ENCODE measurements at regions not wholly inside any gene's neighbourhood (a gene's known extent, or its start where the extent isn't known, plus 50 kb on each side); places are given as distances from the start of the nearest gene placed in this dataset.

DNA sequence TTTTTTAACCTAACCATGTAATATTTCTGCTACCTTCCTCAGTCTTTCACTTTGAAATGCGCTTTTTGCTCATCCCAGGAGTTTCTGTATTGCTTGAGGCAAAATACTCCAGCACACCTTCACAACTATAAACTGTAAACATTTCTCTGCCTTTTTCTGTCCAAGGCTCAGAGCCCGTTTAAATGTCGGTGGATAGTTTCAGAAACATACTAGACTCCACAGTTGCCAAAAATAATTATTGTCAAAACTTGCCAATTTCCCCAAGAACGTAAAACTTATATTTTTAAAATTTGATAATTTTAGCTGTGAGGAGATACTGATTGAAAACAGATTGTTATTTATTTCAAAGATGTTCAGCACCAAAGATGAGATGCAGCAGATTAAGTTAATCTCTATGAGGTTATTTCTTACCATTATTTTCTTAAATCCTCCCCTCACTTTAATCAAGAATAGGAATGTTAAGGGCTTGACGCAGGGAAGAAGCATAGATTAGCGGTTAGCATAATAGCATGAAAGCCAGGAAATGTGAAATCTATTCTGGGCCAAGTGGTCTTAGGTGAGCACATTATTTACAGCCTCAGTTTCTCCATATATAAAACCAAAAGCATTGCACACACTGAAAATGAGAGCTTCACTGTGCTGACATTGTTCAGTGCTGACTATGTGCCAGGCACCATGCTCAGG is 91.5 kb upstream of the ESRRG start:
- DNase-seq (ENCODE audit: low read depth) = no peak

DNA sequence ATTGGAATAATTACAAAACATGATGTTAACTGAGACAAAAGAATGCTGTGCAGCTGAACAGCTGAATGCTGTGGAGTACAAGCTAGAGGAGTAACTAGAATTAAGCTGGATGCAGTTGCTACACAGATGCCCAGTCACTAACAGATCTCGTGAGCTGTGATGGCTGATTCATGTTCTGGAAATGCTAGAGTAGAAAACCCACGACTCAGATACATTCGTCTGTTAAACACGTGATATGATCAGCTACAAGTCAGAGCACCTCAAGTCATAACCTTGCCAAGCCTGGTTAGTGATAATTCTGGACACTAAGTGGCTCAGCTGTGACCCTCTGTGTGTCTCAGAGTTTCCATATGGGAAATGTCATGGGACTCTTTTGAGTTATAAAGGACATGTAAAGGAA is 89.7 kb upstream of the ESRRG start:
- DNase-seq (ENCODE audit: low read depth) = peak; percentile 19

DNA sequence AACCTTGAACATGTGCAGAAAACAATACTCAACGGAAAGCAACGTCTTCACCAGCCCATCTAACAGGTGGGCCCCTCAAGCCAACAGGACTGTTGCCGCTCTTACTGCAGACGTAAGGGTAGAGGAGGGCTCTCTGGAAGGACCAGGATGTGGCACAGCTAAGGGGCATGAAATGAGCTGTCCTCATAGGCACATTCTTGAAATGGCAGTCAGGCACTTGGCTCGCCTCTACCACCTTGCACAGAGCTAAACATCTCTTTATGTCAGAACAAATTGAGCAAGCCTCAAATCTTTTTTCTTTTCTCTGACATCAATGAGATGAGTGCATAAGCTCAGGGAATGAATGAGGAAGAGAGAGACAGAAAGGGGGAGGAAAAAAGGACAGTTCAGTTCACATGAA is 86.4 kb upstream of the ESRRG start:
- DNase-seq (ENCODE audit: low read depth) = no peak

DNA sequence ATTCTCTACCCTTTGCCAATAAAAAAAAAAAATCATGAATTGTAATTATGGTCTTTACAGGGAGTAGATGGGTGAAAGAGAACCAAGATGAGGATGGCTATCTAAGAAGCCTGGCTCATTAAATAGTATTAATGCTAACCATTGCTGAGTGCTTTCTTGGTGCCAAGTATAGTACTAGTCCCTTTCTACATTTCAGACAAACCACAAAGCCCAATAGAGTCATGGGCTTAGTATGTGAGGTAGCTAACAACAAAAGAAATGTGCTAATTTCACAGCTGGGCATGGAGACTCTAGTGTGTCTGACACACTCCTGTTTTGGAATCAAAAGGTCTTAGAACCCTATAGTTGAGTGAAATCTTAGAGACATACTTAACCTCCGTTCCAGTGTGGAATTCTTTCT is 84.5 kb upstream of the ESRRG start:
- DNase-seq (ENCODE audit: low read depth) = no peak

DNA sequence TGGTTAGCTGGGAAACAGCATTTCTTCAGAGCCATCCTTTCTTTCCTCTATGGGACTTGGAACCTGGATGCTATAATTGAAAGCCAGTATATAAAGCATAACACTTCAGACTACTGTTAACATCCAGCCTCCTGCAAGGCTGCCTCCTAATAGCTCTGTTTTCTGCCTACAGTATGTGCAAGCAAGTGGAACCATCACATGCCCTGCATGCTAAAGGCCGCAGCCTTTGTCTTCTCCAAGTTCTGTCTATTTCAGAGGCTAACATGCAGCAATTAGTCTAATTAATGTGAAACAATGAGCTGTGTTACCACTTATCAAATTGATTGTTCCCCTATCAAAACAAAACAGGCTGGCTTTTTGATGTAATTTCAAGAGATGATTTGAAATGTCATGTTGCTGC is 82.7 kb upstream of the ESRRG start:
- DNase-seq (ENCODE audit: low read depth) = no peak

DNA sequence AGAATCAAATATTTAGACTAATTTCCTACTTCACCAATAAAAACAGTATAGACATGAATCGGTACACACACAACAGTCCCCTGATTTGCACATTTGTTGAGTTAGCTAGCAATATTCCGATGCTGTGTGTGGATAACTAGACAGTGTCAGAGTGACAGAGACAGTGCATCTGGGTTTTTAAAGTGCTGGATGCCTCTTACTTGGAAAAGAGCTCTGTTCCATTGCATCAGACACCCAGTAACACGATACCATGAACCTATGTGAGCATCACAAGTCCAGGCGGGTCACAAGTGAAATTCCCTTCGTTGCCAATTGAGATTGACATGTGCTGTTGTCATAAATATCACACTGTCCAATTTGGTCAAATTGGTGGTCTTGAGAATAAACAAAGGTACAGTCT is 82.0 kb upstream of the ESRRG start:
- DNase-seq (ENCODE audit: low read depth) = no peak

DNA sequence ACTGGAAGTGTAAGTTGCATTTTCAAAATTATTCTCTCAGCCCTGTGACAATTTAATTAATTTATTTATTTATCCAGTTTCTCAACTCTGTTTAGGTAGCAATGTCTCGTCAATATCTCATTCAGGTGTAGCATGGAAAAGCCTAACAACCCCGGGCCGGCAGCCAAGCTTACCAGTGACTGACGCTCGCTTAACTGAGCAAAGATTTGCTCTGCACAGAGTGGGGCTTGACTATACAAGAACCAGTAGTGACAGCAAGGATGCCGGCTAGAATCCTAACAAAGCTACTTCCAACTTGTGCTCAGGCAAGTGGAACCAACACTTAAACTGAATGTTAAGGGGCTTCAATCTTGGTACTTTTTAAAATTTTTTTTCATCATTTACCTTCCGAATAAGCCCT is 80.9 kb upstream of the ESRRG start:
- DNase-seq (ENCODE audit: low read depth) = no peak

DNA sequence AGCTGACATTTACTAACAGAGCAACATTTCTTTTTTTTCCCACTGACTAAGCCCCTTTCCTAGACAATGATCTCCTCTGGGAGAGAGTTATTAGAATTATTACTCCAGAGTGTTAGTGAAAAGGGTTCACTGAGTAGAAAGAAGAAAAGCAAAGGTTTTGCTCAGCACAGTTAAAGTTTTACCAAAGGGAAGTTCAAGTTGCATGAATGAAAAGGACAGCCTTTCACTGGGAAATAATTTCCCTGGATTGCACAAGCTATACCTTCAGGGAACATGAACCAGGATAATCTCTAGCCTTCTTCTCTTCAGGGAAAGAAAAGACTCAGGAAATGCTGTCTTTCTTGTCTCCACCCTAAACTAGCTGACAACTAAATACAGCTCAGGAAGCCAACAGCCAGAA is 71.4 kb upstream of the ESRRG start:
- no peak for DNase-seq (ENCODE audit: low read depth)

DNA sequence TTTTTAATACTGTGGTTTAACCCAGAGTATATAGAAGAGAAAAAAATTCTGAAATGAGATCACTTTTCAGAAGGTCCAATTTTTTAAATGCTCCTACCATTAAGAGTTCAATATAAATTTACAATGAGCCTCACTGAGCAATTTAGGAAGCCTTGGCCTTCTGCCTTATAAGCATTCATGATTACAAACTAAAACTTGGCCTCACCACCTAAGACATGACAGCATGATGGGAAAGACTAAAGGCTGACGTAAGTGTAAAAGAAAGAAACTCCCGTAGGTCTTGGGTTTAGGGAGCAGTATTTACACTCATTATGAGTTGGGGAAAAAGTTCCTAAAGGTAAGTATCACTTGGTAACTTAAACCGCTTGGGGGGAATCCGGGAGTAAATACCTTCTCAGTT is 70.7 kb upstream of the ESRRG start:
- DNase-seq (ENCODE audit: low read depth) = no peak

DNA sequence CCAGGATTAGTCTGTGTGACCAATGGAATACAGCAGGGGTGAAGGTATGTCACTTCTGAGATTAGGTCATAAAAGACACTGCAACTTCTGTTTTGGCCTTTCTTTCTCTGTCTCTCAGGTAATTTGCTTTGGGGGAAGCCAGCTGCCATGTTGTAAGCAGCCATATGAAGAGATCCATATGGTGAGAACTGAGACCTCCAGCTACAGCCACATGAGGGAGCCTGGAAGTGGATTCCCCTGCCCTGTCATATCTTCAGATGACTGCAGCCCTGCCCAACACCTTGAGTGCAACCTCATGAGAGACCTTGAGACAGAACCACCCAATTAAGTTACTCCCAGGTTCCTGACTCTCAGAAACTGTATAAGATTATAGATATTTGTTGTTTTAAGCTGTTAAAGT is 70.1 kb upstream of the ESRRG start:
- DNase-seq (ENCODE audit: low read depth) = no peak

DNA sequence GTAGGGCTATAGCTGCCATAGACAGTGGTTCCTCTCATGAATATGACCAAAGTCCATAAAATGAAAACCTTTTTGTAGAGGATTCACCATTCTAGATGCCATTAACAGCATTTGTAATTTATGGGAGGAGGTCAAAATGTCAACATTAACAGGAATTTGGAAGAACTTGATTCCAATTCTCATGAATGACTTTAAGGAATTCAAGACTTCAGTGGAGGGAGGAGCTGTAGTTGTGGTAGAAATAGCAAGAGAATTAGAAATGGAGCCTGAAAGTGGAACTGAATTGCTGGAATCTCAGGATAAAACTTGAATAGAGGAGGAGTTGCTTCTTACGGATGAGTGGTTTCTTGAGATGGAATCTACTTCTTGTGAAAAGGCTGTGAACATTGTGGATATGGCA is 65.4 kb upstream of the ESRRG start:
- DNase-seq (ENCODE audit: low read depth) = no peak

DNA sequence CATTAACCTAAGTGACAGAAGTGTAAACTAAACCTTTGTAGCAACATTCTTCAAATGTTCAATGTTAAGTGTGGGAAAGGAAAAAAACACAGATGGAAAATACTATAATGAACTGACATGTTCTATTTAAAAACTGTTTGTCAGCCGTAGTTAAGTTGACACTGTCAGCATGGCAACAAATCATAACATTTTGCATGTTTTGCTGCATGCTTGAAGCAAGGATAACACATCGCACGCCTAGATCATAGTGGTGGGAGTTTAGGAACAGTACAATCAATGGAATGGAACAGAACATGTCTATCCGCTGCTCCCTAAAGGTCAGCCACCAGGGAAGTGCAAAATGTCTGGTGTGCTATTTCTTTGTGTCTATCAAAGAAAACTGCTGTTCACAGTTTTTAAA is 62.5 kb upstream of the ESRRG start:
- no peak for DNase-seq (ENCODE audit: low read depth)

DNA sequence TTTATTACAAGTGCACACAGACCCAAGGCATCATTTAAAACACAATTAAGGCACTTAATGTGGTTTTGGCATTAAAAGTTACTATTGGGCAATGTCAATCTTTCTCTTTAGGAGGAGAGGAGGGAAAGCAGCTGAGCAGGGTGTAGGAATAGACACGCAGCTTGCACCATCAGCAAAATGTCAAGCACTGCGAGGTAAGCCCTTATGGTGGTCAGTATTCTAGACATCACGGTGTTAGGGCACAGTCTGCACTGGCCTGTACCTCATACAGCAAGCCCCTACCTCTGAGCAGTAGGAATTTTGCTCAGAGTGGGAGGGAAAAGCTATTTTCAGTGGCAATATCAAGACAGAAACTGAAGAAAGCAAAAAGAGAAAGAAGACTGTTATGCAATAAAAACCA is 62.0 kb upstream of the ESRRG start:
- DNase-seq (ENCODE audit: low read depth) = no peak

DNA sequence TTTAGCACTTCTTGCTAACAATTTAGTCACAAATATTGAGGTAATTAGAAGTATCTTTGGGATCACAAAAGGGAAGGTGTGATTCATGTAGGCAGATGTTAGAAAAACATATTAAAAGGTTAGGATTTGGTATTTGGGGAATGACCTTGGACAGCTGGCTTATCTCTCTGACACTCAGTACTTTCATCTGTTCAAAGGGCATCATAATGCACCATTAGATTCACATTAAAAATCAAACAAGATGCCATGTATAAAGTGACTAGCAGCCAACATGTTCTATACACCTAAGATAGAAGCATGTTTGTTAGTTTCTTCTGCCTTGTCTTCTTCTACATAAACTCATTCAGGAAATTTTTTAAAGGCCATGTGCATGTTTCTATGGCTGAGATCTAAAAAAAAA is 56.5 kb upstream of the ESRRG start:
- DNase-seq (ENCODE audit: low read depth) = no peak

DNA sequence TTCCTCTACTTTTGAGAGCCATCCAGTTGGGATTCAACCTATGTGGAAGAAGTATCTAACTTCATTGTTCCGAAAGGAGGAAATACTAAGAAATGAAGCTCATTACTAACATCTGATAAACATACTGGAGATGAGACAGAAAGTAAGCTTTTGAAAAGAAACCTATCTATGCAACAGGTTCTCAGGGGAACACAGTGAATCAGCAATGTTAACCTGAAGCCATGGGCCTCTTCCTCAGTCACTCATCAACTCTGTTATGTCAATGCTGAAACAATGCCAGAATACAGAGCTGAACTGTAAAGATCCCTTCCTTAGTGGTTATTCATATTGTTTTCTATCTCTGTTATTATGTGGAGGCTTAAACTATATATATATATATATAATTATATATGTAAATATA is 55.5 kb upstream of the ESRRG start:
- DNase-seq (ENCODE audit: low read depth) = no peak

DNA sequence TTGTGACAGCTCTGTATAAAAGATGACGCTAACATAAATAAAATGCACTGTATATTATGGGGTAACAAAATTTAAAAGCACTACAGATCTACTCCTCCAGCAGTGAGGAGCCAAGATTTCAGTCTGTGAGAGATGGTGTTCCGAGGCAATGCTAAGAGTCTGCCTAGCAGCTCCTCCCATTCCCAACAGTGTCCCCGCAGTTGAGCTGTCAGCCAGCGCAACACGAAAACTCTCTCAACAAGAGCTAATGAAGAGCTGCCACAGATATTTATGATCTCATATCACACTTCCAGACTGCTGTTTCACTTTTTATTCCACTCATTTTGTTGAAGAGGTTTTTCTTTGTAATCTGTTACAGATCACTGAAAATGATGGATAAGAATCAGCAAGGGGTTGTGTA is 53.9 kb upstream of the ESRRG start:
- DNase-seq (ENCODE audit: low read depth) = no peak
